ENCODE measurements at regions not wholly inside any gene's neighbourhood (a gene's known extent, or its start where the extent isn't known, plus 50 kb on each side); places are given as distances from the start of the nearest gene placed in this dataset.

GRCh38 chr12:23025372-23026016 is 400.5 kb downstream of the ETNK1 start:
- no peaks in the 10 kb centered on the region for H3K36me3 Mint-ChIP-seq
- ATAC-seq (replicated peaks in 1 of 4) (no peak), DNase-seq (no peak)
- H3K27me3 Mint-ChIP-seq: no peaks in the 10 kb centered on the region
- ChIA-PET CTCF (no interaction called here), POLR2A (no interaction called here)
- no peaks in the 10 kb centered on the region for H3K4me1 Mint-ChIP-seq
- peaks cover 0 to 11% (median 0%) of the 10 kb centered on the region in 3 donors for H3K9me3 Mint-ChIP-seq
- H3K4me3 ChIP-seq (ENCODE audit: control insufficient read depth in 1 of 2, extremely low read depth in 1 of 2, low read length in 1 of 2): no peak overlapping the region
- H3K4me1 ChIP-seq (ENCODE audit: control insufficient read depth in 1 of 2, extremely low read depth in 1 of 2, insufficient read depth in 2 of 2, low read length in 2 of 2): no peaks in the 10 kb centered on the region
- H3K27ac ChIP-seq (ENCODE audit: low read length): no peak overlapping the region
- H3K36me3 ChIP-seq (ENCODE audit: control insufficient read depth in 2 of 2, extremely low read depth in 1 of 2, insufficient read depth in 1 of 2, low read length in 1 of 2): no peaks in the 10 kb centered on the region
- H3K27ac Mint-ChIP-seq: no peak overlapping the region
- H3K4me3 Mint-ChIP-seq: no peak overlapping the region
- H3K27me3 ChIP-seq (replicated peaks in 1 of 2; ENCODE audit: control insufficient read depth in 2 of 2, extremely low read depth in 1 of 2, insufficient read depth in 2 of 2, low read length in 1 of 2): no peaks in the 10 kb centered on the region
- no CpG with 5 or more reads among the region's 1 CpG for WGBS (ENCODE audit: insufficient coverage)
- no peaks in the 10 kb centered on the region for H3K9me3 ChIP-seq

DNA sequence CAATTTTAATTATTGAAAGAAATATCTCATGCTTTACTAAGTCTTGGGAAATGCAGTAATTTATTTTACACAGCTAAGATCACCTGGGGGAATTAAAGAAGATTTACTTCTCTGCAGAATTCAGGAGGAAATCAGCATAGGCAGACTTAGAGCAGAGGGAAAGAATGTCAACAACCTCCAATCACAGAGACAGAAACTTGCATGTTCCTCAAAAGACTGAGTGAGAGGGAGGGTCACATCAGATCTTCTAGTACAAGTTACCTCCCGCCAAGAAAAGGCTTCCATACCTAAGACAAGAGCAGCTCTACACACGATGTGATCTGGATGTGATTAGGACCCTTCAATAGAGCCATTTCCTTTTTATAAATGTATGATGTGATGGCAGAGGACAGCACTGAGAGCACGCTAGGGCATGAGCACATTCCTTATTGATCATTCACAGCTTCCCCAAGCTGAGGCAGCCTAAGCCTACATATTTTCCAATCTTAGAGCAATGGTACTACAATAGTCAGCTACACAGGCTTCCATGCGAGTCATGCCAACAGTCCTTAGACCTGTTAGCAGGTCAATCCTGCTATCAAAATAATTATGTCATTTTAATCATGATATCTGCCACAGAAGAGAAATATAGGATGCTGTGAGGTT is 403.3 kb downstream of the ETNK1 start:
- H3K9me3 Mint-ChIP-seq: no peaks in the 10 kb centered on the region
- no peaks in the 10 kb centered on the region for H3K4me1 Mint-ChIP-seq
- ATAC-seq (replicated peaks in 1 of 4): no peak
- H3K27me3 ChIP-seq (replicated peaks in 1 of 2; ENCODE audit: control insufficient read depth in 2 of 2, extremely low read depth in 1 of 2, insufficient read depth in 2 of 2, low read length in 1 of 2): no peaks in the 10 kb centered on the region
- no peak overlapping the region for H3K4me3 Mint-ChIP-seq
- H3K27ac ChIP-seq (ENCODE audit: low read length): no peak overlapping the region
- DNase-seq: no peak
- no peak overlapping the region for H3K27ac Mint-ChIP-seq
- no peaks in the 10 kb centered on the region for H3K36me3 Mint-ChIP-seq
- WGBS (ENCODE audit: insufficient coverage): no CpG with 5 or more reads among the region's 4 CpGs
- H3K9me3 ChIP-seq: no peaks in the 10 kb centered on the region
- ChIA-PET CTCF (no interaction called here), POLR2A (no interaction called here)
- H3K36me3 ChIP-seq (ENCODE audit: control insufficient read depth in 2 of 2, extremely low read depth in 1 of 2, insufficient read depth in 1 of 2, low read length in 1 of 2): no peaks in the 10 kb centered on the region
- H3K27me3 Mint-ChIP-seq: no peaks in the 10 kb centered on the region
- H3K4me1 ChIP-seq (ENCODE audit: control insufficient read depth in 1 of 2, extremely low read depth in 1 of 2, insufficient read depth in 2 of 2, low read length in 2 of 2): no peaks in the 10 kb centered on the region
- no peak overlapping the region for H3K4me3 ChIP-seq (ENCODE audit: control insufficient read depth in 1 of 2, extremely low read depth in 1 of 2, low read length in 1 of 2)

DNA sequence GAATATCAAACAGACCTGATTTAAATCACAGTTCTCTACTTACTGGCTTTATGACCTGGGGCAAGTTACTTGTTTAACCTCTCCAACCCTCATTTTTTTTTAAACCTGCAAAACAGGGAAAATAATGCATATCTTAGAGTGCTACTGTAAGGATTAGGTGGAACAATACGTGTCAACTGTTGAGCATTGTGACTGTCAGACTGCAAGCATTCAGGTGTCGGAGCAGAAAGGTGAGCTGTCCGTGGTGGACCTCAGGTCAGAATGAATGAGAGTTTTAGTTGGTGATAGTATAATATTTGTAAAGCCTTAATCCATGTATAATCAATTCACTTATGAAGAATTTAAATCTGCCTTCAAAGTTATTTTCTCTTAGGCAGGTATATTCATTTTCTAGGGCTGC is 404.2 kb downstream of the ETNK1 start:
- POLR2A ChIA-PET: no interaction called here
- CTCF ChIA-PET: no interaction called here
- Mint-ChIP-seq H3K27me3 (no peaks in the 10 kb centered on the region), H3K4me1 (no peaks in the 10 kb centered on the region), H3K36me3 (no peaks in the 10 kb centered on the region), H3K27ac (no peak overlapping the region), H3K4me3 (no peak overlapping the region), H3K9me3 (no peaks in the 10 kb centered on the region)
- no peaks in the 10 kb centered on the region for H3K27me3 ChIP-seq (replicated peaks in 1 of 2; ENCODE audit: control insufficient read depth in 2 of 2, extremely low read depth in 1 of 2, insufficient read depth in 2 of 2, low read length in 1 of 2)
- ATAC-seq (replicated peaks in 1 of 4): no peak
- WGBS (ENCODE audit: insufficient coverage): no CpG with 5 or more reads among the region's 3 CpGs
- no peak overlapping the region for H3K4me3 ChIP-seq (ENCODE audit: control insufficient read depth in 1 of 2, extremely low read depth in 1 of 2, low read length in 1 of 2)
- H3K9me3 ChIP-seq: no peaks in the 10 kb centered on the region
- H3K36me3 ChIP-seq (ENCODE audit: control insufficient read depth in 2 of 2, extremely low read depth in 1 of 2, insufficient read depth in 1 of 2, low read length in 1 of 2): no peaks in the 10 kb centered on the region
- DNase-seq: no peak
- H3K4me1 ChIP-seq (ENCODE audit: control insufficient read depth in 1 of 2, extremely low read depth in 1 of 2, insufficient read depth in 2 of 2, low read length in 2 of 2): no peaks in the 10 kb centered on the region
- H3K27ac ChIP-seq (ENCODE audit: low read length): no peak overlapping the region

GRCh38 chr12:23039834-23040233 is 414.9 kb downstream of the ETNK1 start:
- Mint-ChIP-seq H3K27me3 (no peaks in the 10 kb centered on the region), H3K36me3 (no peaks in the 10 kb centered on the region), H3K9me3 (peaks cover 0 to 5% (median 0%) of the 10 kb centered on the region in 3 donors), H3K4me1 (no peaks in the 10 kb centered on the region), H3K4me3 (no peak overlapping the region), H3K27ac (no peak overlapping the region)
- no peak overlapping the region for H3K27ac ChIP-seq (ENCODE audit: low read length)
- DNase-seq: no peak
- ChIA-PET CTCF (no interaction called here), POLR2A (no interaction called here)
- H3K36me3 ChIP-seq (ENCODE audit: control insufficient read depth in 2 of 2, extremely low read depth in 1 of 2, insufficient read depth in 1 of 2, low read length in 1 of 2): no peaks in the 10 kb centered on the region
- no peak for ATAC-seq (replicated peaks in 1 of 4)
- H3K9me3 ChIP-seq: no peaks in the 10 kb centered on the region
- WGBS (ENCODE audit: insufficient coverage): no CpG with 5 or more reads among the region's 2 CpGs
- no peaks in the 10 kb centered on the region for H3K4me1 ChIP-seq (ENCODE audit: control insufficient read depth in 1 of 2, extremely low read depth in 1 of 2, insufficient read depth in 2 of 2, low read length in 2 of 2)
- no peaks in the 10 kb centered on the region for H3K27me3 ChIP-seq (replicated peaks in 1 of 2; ENCODE audit: control insufficient read depth in 2 of 2, extremely low read depth in 1 of 2, insufficient read depth in 2 of 2, low read length in 1 of 2)
- H3K4me3 ChIP-seq (ENCODE audit: control insufficient read depth in 1 of 2, extremely low read depth in 1 of 2, low read length in 1 of 2): no peak overlapping the region

DNA sequence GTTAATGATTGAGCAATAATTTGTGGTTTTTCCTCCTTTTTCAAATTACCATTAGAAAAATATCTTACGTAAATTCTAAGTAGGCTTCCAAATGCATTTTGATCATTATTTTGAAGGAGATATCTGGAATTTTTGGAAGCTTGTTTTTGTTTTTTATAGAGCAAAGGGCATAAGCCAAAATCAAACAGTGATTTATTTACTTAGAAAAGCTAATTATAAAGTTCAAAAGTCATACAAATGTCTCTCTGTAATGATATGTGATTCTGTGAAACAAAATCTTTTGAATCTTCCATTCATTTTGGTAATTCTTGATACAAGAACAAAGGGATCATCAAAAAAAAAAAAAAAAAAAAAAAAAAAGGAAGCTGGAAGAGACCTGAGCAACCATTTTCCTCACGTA is 416.8 kb downstream of the ETNK1 start:
- H3K27me3 Mint-ChIP-seq: no peaks in the 10 kb centered on the region
- Histone ChIP-seq H3K9me3 (no peaks in the 10 kb centered on the region), H3K27me3 (replicated peaks in 1 of 2; ENCODE audit: control insufficient read depth in 2 of 2, extremely low read depth in 1 of 2, insufficient read depth in 2 of 2, low read length in 1 of 2) (no peaks in the 10 kb centered on the region), H3K36me3 (ENCODE audit: control insufficient read depth in 2 of 2, extremely low read depth in 1 of 2, insufficient read depth in 1 of 2, low read length in 1 of 2) (no peaks in the 10 kb centered on the region), H3K4me3 (ENCODE audit: control insufficient read depth in 1 of 2, extremely low read depth in 1 of 2, low read length in 1 of 2) (no peak overlapping the region), H3K27ac (ENCODE audit: low read length) (no peak overlapping the region), H3K4me1 (ENCODE audit: control insufficient read depth in 1 of 2, extremely low read depth in 1 of 2, insufficient read depth in 2 of 2, low read length in 2 of 2) (no peaks in the 10 kb centered on the region)
- H3K36me3 Mint-ChIP-seq: no peaks in the 10 kb centered on the region
- H3K4me1 Mint-ChIP-seq: no peaks in the 10 kb centered on the region
- H3K4me3 Mint-ChIP-seq: no peak overlapping the region
- no peaks in the 10 kb centered on the region for H3K9me3 Mint-ChIP-seq
- ChIA-PET CTCF (no interaction called here), POLR2A (no interaction called here)
- no peak overlapping the region for H3K27ac Mint-ChIP-seq
- no CpG with 5 or more reads among the region's 2 CpGs for WGBS (ENCODE audit: insufficient coverage)
- DNase-seq (no peak), ATAC-seq (replicated peaks in 1 of 4) (no peak)

GRCh38 chr12:23043646-23044045 is 418.7 kb downstream of the ETNK1 start:
- no peaks in the 10 kb centered on the region for H3K4me1 Mint-ChIP-seq
- Histone ChIP-seq H3K27me3 (replicated peaks in 1 of 2; ENCODE audit: control insufficient read depth in 2 of 2, extremely low read depth in 1 of 2, insufficient read depth in 2 of 2, low read length in 1 of 2) (no peaks in the 10 kb centered on the region), H3K9me3 (no peaks in the 10 kb centered on the region), H3K27ac (ENCODE audit: low read length) (no peak overlapping the region), H3K36me3 (ENCODE audit: control insufficient read depth in 2 of 2, extremely low read depth in 1 of 2, insufficient read depth in 1 of 2, low read length in 1 of 2) (no peaks in the 10 kb centered on the region), H3K4me1 (ENCODE audit: control insufficient read depth in 1 of 2, extremely low read depth in 1 of 2, insufficient read depth in 2 of 2, low read length in 2 of 2) (no peaks in the 10 kb centered on the region), H3K4me3 (ENCODE audit: control insufficient read depth in 1 of 2, extremely low read depth in 1 of 2, low read length in 1 of 2) (no peak overlapping the region)
- peaks cover 0 to 4% (median 0%) of the 10 kb centered on the region in 3 donors for H3K9me3 Mint-ChIP-seq
- no peak overlapping the region for H3K4me3 Mint-ChIP-seq
- H3K27ac Mint-ChIP-seq: no peak overlapping the region
- no peaks in the 10 kb centered on the region for H3K27me3 Mint-ChIP-seq
- POLR2A ChIA-PET: no interaction called here
- WGBS (ENCODE audit: insufficient coverage): 100% methylated on average over 1 of the region's 1 CpG
- CTCF ChIA-PET: no interaction called here
- DNase-seq: no peak
- no peak for ATAC-seq (replicated peaks in 1 of 4)
- no peaks in the 10 kb centered on the region for H3K36me3 Mint-ChIP-seq

DNA sequence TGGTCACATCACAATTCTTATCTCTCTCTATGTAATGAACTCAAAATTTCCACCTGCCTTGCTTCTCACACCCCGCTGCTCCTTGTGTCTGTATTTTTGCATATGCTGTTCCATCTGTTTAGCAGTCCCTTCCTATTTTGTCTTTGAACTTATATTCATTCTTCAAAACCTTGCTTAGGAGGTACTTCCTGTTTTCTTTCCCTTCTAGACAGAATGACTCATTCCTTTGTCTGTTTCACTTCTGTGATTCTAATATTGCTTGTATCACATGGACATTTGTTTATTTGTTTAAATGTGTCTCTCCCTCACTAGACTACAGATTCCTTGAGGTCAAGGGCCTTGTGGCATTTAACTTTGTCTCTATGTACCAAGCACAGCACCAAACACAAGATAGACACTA is 424.2 kb downstream of the ETNK1 start:
- H3K27me3 ChIP-seq (replicated peaks in 1 of 2; ENCODE audit: control insufficient read depth in 2 of 2, extremely low read depth in 1 of 2, insufficient read depth in 2 of 2, low read length in 1 of 2): no peaks in the 10 kb centered on the region
- no peaks in the 10 kb centered on the region for H3K4me1 Mint-ChIP-seq
- no peaks in the 10 kb centered on the region for H3K36me3 ChIP-seq (ENCODE audit: control insufficient read depth in 2 of 2, extremely low read depth in 1 of 2, insufficient read depth in 1 of 2, low read length in 1 of 2)
- no peak overlapping the region for H3K4me3 Mint-ChIP-seq
- H3K9me3 ChIP-seq: no peaks in the 10 kb centered on the region
- no peak overlapping the region for H3K27ac ChIP-seq (ENCODE audit: low read length)
- peaks cover 0 to 4% (median 4%) of the 10 kb centered on the region in 3 donors for H3K9me3 Mint-ChIP-seq
- H3K4me1 ChIP-seq (ENCODE audit: control insufficient read depth in 1 of 2, extremely low read depth in 1 of 2, insufficient read depth in 2 of 2, low read length in 2 of 2): no peaks in the 10 kb centered on the region
- H3K36me3 Mint-ChIP-seq: no peaks in the 10 kb centered on the region
- DNase-seq (no peak), ATAC-seq (replicated peaks in 1 of 4) (no peak)
- no peaks in the 10 kb centered on the region for H3K27me3 Mint-ChIP-seq
- 100% methylated on average over 1 of the region's 1 CpG for WGBS (ENCODE audit: insufficient coverage)
- CTCF ChIA-PET: no interaction called here
- no peak overlapping the region for H3K27ac Mint-ChIP-seq
- H3K4me3 ChIP-seq (ENCODE audit: control insufficient read depth in 1 of 2, extremely low read depth in 1 of 2, low read length in 1 of 2): no peak overlapping the region
- POLR2A ChIA-PET: no interaction called here

All from T-cell (primary cell).